H54 (cell line): ENCODE measurements at regions not wholly inside any gene's neighbourhood (a gene's known extent, or its start where the extent isn't known, plus 50 kb on each side); places are given as distances from the start of the nearest gene placed in this dataset.

Experiments
- DNase-seq: peaks from one replicate; pipeline ENCODE4 v3.0.0; 2011; ENCODE audit warnings: low spot score, mixed read lengths; ENCODE audit not compliant: insufficient read length
- FAIRE-seq: peaks from 3 replicates; lab custom pipeline; 2011; peaks lifted over from hg19 to GRCh38; lab: Jason Lieb, UNC
- POLR2A ChIP-seq: IDR thresholded peaks from 2 replicates; pipeline ENCODE4 v1.6.1; 2011; ENCODE audit warnings: low read depth, mild to moderate bottlenecking, low read length

GRCh38 chr13:79034341-79034740 lies 371.7 kb downstream of the RBM26 start:
- no peak for DNase-seq
- FAIRE-seq: no peak
- TF ChIP-seq POLR2A: no peak

GRCh38 chr13:79030513-79030912 lies 371.6 kb upstream of the OBI1 start:
- DNase-seq (no peak), FAIRE-seq (no peak)
- TF ChIP-seq POLR2A: no peak

GRCh38 chr13:79018166-79018565 lies 359.2 kb upstream of the OBI1 start:
- DNase-seq (no peak), FAIRE-seq (no peak)
- no peak for TF ChIP-seq POLR2A

GRCh38 chr13:79011179-79011578 lies 352.2 kb upstream of the OBI1 start:
- TF ChIP-seq POLR2A: no peak
- no peak for DNase-seq
- FAIRE-seq: no peak

- no peak for TF ChIP-seq POLR2A
- FAIRE-seq (no peak), DNase-seq (no peak)
These were observed 345.3 kb upstream of the OBI1 start for GRCh38 chr13:79003989-79004898.

- DNase-seq (no peak), FAIRE-seq (no peak)
- no peak for TF ChIP-seq POLR2A
These were observed 340.5 kb upstream of the OBI1 start for GRCh38 chr13:78999494-78999893.

GRCh38 chr13:78998630-78999315 lies 339.8 kb upstream of the OBI1 start:
- DNase-seq (no peak), FAIRE-seq (no peak)
- no peak for TF ChIP-seq POLR2A

GRCh38 chr13:78997902-78998629 lies 339.1 kb upstream of the OBI1 start:
- FAIRE-seq (no peak), DNase-seq (no peak)
- TF ChIP-seq POLR2A: no peak

- FAIRE-seq (no peak), DNase-seq (no peak)
- no peak for TF ChIP-seq POLR2A
These were observed 334.8 kb upstream of the OBI1 start for GRCh38 chr13:78993792-78994191.

GRCh38 chr13:78981913-78982312 lies 323.0 kb upstream of the OBI1 start:
- DNase-seq (no peak), FAIRE-seq (no peak)
- no peak for TF ChIP-seq POLR2A

- DNase-seq: no peak
- no peak for TF ChIP-seq POLR2A
- FAIRE-seq: no peak
These were observed 320.4 kb upstream of the OBI1 start for GRCh38 chr13:78979349-78979748.

GRCh38 chr13:78978381-78978998 lies 319.5 kb upstream of the OBI1 start:
- peak; percentile 83 for FAIRE-seq
- TF ChIP-seq POLR2A: no peak
- DNase-seq: peak; percentile 7

GRCh38 chr13:78977311-78977710 lies 318.4 kb upstream of the OBI1 start:
- no peak for FAIRE-seq
- no peak for TF ChIP-seq POLR2A
- no peak for DNase-seq

GRCh38 chr13:78976696-78977095 lies 317.7 kb upstream of the OBI1 start:
- DNase-seq (no peak), FAIRE-seq (no peak)
- TF ChIP-seq POLR2A: no peak
